Osteoblast (primary cell): ENCODE measurements at regions not wholly inside any gene's neighbourhood (a gene's known extent, or its start where the extent isn't known, plus 50 kb on each side); places are given as distances from the start of the nearest gene placed in this dataset.
"Not testable (repeated sequence)": the region's sequence is repeated elsewhere in the genome, so short reads cannot be mapped to it uniquely, and the experiment has no call there.

Source experiments
- DNase-seq: peaks from one replicate; pipeline ENCODE4 v3.0.0; 2011; ENCODE audit warnings: low spot score, mixed read lengths; ENCODE audit not compliant: insufficient read length; ENCODE audit errors: missing footprints
- H2AFZ ChIP-seq: 2 replicates; pipeline ENCODE4 v1.6.0; 2011; ENCODE audit warnings: mild to moderate bottlenecking, low read length
- H3K27ac ChIP-seq: 2 replicates; pipeline ENCODE4 v1.5.1; 2011; ENCODE audit warnings: mild to moderate bottlenecking, low read depth, low read length, moderate library complexity
- H3K27me3 ChIP-seq: 2 replicates; pipeline ENCODE4 v1.6.0; 2012; ENCODE audit warnings: mild to moderate bottlenecking, control low read depth, inconsistent platforms, low read length, moderate library complexity; ENCODE audit not compliant: insufficient read depth
- H3K36me3 ChIP-seq: 2 replicates; pipeline ENCODE4 v1.5.1; 2011; ENCODE audit warnings: mild to moderate bottlenecking, low read length, control low read depth, moderate library complexity; ENCODE audit not compliant: insufficient read depth
- H3K4me1 ChIP-seq: 2 replicates; pipeline ENCODE4 v1.5.1; 2011; ENCODE audit warnings: mild to moderate bottlenecking, low read length, control low read depth, moderate library complexity; ENCODE audit not compliant: insufficient read depth
- H3K4me2 ChIP-seq: 2 replicates; pipeline ENCODE4 v1.6.0; 2011; ENCODE audit warnings: mild to moderate bottlenecking, low read length; ENCODE audit not compliant: insufficient read depth
- H3K4me3 ChIP-seq: fragments of 200-600 bp; sonication (generic); 3 replicates; pipeline ENCODE4 v1.5.1; 2012; ENCODE audit warnings: mild to moderate bottlenecking, low read length, inconsistent platforms; ENCODE audit not compliant: insufficient read depth
- H3K79me2 ChIP-seq: 2 replicates; pipeline ENCODE4 v1.6.0; 2012; ENCODE audit warnings: mild to moderate bottlenecking, low read length, control low read depth, inconsistent platforms; ENCODE audit not compliant: insufficient read depth
- H3K9me3 ChIP-seq: 2 replicates; pipeline ENCODE4 v1.5.1; 2011; ENCODE audit warnings: low read depth, low read length, control low read depth
- H4K20me1 ChIP-seq: 2 replicates; pipeline ENCODE4 v1.6.0; 2012; ENCODE audit warnings: mild to moderate bottlenecking, low read length, control low read depth; ENCODE audit not compliant: insufficient read depth
- CTCF ChIP-seq: IDR thresholded peaks from 2 replicates; pipeline ENCODE4 v1.5.1; 2011; ENCODE audit warnings: mild to moderate bottlenecking, low read depth, low read length, moderate library complexity; ENCODE audit errors: extremely low read depth

- no peaks in the 10 kb centered on the region for H3K27me3 ChIP-seq
- no peak overlapping the region for H3K27ac ChIP-seq
- no peaks in the 10 kb centered on the region for H4K20me1 ChIP-seq
- no peaks in the 10 kb centered on the region for H3K4me1 ChIP-seq
- no peak for DNase-seq
- H3K4me2 ChIP-seq, result no peak overlapping the region
- no peak overlapping the region for H3K4me3 ChIP-seq
- H2AFZ ChIP-seq, result no peak overlapping the region
- H3K9me3 ChIP-seq, result no peaks in the 10 kb centered on the region
- H3K36me3 ChIP-seq, result no peaks in the 10 kb centered on the region
- no peak for TF ChIP-seq CTCF
- H3K79me2 ChIP-seq, result no peaks in the 10 kb centered on the region
These were observed 329.0 kb upstream of the TECRL start for GRCh38 chr4:64738240-64738639.

- not testable (repeated sequence) for DNase-seq, H3K36me3 ChIP-seq, H2AFZ ChIP-seq, H3K27me3 ChIP-seq, H3K9me3 ChIP-seq, H3K4me3 ChIP-seq, H4K20me1 ChIP-seq, H3K27ac ChIP-seq, H3K4me1 ChIP-seq, H3K4me2 ChIP-seq, H3K79me2 ChIP-seq
These were observed 328.5 kb upstream of the TECRL start for GRCh38 chr4:64737854-64738138.

GRCh38 chr4:64737026-64737853 is 328.0 kb upstream of the TECRL start:
- Histone ChIP-seq H3K27ac (no peak overlapping the region), H3K4me3 (no peak overlapping the region), H3K27me3 (no peaks in the 10 kb centered on the region), H3K4me2 (no peak overlapping the region), H4K20me1 (no peaks in the 10 kb centered on the region), H3K36me3 (no peaks in the 10 kb centered on the region), H2AFZ (no peak overlapping the region), H3K79me2 (no peaks in the 10 kb centered on the region), H3K9me3 (no peaks in the 10 kb centered on the region), H3K4me1 (no peaks in the 10 kb centered on the region)
- no peak for DNase-seq
- TF ChIP-seq CTCF, result no peak

- H3K27me3 ChIP-seq, result no peaks in the 10 kb centered on the region
- H3K4me2 ChIP-seq, result no peak overlapping the region
- H3K36me3 ChIP-seq, result no peaks in the 10 kb centered on the region
- H3K9me3 ChIP-seq, result no peaks in the 10 kb centered on the region
- H3K4me1 ChIP-seq, result no peaks in the 10 kb centered on the region
- no peak for TF ChIP-seq CTCF
- no peak for DNase-seq
- no peaks in the 10 kb centered on the region for H4K20me1 ChIP-seq
- no peak overlapping the region for H2AFZ ChIP-seq
- no peak overlapping the region for H3K27ac ChIP-seq
- no peak overlapping the region for H3K4me3 ChIP-seq
- H3K79me2 ChIP-seq, result no peaks in the 10 kb centered on the region
These were observed 320.3 kb upstream of the TECRL start for GRCh38 chr4:64729561-64729960.
